ENCODE measurements at regions not wholly inside any gene's neighbourhood (a gene's known extent, or its start where the extent isn't known, plus 50 kb on each side); places are given as distances from the start of the nearest gene placed in this dataset.
A peak's percentile ranks its signal among the peaks of the same experiment; 100 is the strongest.
"Not testable (repeated sequence)": the region's sequence is repeated elsewhere in the genome, so short reads cannot be mapped to it uniquely, and the experiment has no call there.

DNA sequence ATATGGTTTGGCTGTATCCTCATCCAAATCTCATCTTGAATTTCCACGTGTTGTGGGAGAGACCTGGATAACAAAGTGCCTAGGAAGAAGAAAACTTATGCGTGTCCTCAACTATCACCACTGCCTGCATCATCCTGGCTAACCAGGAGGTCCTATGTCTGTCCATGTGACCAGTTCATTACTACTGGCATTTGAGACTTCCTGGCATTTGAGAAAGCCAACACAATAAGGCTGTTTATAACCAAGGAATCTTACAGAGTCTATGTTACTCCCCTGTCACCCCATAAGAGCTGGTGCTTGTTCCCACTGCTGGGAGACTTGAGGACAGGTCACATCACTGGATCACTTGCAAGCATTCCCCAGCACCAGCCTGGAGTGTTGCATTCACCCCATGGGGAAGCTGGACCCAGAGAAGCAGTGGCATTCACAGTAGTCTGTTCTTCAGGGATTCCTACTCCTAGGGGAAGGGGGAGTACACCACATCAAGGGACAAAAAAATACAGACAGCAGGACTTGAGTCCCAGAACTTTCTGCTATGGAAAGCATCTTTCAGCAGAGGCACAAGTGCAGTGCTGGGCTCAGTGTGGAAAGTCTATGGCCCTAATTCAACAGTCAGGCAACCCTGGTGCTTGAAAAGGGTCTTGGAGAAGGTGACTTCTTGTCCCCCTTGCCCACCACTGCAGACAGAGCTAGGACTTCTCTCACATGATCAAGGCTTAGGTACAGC lies 717.1 kb downstream of the SEMA5A start:
- DNase-seq (ENCODE audit: low read depth), result peak; percentile 33
- TF ChIP-seq, protein P1, sequence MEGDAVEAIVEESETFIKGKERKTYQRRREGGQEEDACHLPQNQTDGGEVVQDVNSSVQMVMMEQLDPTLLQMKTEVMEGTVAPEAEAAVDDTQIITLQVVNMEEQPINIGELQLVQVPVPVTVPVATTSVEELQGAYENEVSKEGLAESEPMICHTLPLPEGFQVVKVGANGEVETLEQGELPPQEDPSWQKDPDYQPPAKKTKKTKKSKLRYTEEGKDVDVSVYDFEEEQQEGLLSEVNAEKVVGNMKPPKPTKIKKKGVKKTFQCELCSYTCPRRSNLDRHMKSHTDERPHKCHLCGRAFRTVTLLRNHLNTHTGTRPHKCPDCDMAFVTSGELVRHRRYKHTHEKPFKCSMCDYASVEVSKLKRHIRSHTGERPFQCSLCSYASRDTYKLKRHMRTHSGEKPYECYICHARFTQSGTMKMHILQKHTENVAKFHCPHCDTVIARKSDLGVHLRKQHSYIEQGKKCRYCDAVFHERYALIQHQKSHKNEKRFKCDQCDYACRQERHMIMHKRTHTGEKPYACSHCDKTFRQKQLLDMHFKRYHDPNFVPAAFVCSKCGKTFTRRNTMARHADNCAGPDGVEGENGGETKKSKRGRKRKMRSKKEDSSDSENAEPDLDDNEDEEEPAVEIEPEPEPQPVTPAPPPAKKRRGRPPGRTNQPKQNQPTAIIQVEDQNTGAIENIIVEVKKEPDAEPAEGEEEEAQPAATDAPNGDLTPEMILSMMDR (IDR thresholded peaks at IDR 0.05; ENCODE audit: low read length, missing control alignments), result no peak
- H3K4me3 ChIP-seq (replicated peaks; ENCODE audit: low read depth, low read length), result no peak overlapping the region

DNA sequence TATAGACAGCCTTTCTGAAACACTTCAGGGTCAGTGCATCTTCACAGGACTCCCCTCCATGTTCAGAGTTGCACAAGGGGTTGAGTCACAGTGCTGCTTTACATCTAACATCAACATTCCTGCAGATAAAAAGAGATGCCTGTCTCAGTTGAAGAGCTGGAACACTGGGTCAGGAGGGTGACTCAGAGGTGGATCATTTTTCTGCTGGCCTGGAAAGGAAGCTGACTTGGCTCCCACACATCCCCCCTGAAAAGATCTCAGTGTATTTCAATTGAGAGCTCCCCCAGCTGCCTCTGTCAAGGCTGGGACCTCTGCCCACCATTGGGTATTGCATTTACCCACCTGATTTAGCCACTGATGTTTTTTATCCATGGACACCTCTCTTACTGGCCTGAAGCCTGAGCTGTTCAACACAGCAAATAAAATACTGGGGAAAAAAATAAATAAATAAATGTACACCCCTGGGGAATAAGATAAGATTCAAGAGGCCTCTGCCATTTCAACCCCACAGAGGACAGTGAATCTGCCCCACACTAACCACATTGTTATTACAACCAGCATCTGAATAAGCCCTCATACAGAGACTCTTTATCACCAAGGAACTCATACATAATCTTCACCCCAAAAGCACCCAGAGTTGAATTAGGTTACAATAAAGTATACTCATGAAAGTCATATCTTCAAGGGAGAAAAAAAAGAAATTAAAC lies 716.4 kb downstream of the SEMA5A start:
- peak; percentile 99 for DNase-seq (ENCODE audit: low read depth)
- TF ChIP-seq, protein P1 (IDR thresholded peaks at IDR 0.05; ENCODE audit: low read length, missing control alignments), result no peak
- H3K4me3 ChIP-seq (replicated peaks; ENCODE audit: low read depth, low read length), result no peak overlapping the region

DNA sequence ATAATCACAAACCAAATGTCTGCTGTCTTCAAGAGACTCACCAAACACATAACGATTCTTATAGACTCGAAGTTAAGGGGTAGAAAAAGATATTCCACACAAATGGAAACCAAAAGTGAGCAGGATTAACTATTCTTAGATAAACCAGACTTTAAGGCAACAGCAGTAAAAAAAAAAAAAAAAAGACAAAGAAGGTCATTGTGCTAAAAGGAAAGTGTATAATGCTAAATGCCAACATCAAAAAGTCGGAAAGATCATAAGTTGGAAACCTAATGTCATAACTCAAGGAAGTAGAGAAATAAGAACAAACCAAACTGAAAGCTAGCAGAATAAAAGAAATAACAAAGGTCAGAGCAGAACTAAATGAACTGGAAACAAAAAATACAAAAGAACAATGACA lies 714.6 kb downstream of the SEMA5A start:
- DNase-seq (ENCODE audit: low read depth), result no peak
- TF ChIP-seq, protein P1 (IDR thresholded peaks at IDR 0.05; ENCODE audit: low read length, missing control alignments), result no peak

DNA sequence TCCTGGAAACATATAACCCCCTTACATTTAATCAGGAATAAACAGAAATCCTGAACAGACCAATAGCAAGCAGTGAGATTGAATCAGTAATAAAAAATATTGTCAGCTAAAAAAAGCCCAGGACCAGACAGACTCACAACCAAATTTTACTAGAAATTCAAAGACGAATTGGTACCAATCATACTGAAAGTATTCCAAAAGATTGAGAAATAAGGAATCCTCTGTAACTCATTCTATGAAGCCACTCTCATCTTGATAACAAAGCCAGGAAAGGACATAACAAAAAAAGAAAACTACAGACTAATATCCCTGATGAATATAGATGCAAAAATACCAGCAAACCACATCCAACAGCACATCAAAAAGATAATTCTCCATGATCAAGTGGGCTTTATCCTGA lies 714.0 kb downstream of the SEMA5A start:
- TF ChIP-seq, protein P1 (IDR thresholded peaks at IDR 0.05; ENCODE audit: low read length, missing control alignments), result no peak
- H3K4me3 ChIP-seq (replicated peaks; ENCODE audit: low read depth, low read length), result no peak overlapping the region
- DNase-seq (ENCODE audit: low read depth), result peak; percentile 36

More for the DNA sequence above, 714.6 kb downstream of the SEMA5A start:
- H3K4me3 ChIP-seq (replicated peaks; ENCODE audit: low read depth, low read length), result no peak overlapping the region

DNA sequence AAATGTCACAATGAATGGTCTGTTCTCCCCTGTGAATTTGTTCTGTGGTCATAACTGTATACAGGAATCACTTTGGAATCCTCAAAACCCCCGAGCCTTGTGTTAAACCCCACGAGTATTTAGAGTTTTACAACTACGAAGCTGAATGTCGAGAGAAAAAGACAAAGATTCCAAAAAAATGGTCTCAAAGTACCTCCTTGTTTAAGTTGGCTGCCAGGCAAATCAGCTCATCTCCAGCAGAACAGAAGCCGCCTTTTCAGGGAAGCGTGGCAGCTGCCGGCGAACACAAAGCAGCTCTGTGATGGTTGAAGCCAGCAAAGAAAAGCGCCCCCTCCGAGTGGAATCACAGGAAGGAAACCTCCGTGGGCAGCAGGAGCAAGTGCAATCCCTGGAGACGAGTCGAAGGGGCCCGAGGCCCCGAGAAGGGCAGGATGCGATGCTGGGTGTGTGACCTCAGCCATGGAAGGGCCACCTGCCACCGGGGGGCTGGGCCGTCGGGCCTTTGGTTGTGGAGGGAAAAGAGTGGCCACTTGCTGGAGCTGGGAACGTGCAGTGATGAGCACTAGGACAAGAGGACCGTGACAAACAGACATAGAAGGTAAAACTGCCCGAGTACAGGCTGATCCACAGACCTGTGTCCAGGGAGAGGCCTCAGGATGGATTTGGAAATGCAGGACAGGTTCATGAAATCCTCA lies 706.4 kb downstream of the SEMA5A start:
- H3K4me3 ChIP-seq (replicated peaks; ENCODE audit: low read depth, low read length), result no peak overlapping the region
- TF ChIP-seq, protein P1 (IDR thresholded peaks at IDR 0.05; ENCODE audit: low read length, missing control alignments), result no peak

DNA sequence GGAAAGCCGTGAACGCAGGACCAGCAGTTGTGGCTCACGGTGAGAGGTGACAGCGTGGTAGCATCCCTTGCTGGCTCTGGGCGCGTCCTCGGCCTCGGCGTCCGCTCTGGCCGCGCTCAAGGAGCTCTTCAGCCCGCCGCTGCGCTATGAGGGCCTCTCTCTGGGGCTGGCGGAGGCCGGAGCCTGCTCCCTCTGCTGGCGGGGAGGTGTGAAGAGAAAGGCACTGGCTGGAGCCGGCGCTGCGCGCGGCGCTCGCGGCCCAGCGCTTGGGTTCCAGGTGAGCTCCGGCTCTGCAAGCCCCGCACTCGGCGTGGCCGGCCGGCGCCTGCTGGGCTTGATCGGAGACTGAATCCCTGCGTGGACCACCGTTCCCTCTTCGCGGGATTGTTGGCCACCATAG lies 705.6 kb downstream of the SEMA5A start:
- DNase-seq (ENCODE audit: low read depth), result no peak
- no peak overlapping the region for H3K4me3 ChIP-seq (replicated peaks; ENCODE audit: low read depth, low read length)
- TF ChIP-seq, protein P1 (IDR thresholded peaks at IDR 0.05; ENCODE audit: low read length, missing control alignments), result no peak

More for the DNA sequence above, 706.4 kb downstream of the SEMA5A start:
- no peak for DNase-seq (ENCODE audit: low read depth)

DNA sequence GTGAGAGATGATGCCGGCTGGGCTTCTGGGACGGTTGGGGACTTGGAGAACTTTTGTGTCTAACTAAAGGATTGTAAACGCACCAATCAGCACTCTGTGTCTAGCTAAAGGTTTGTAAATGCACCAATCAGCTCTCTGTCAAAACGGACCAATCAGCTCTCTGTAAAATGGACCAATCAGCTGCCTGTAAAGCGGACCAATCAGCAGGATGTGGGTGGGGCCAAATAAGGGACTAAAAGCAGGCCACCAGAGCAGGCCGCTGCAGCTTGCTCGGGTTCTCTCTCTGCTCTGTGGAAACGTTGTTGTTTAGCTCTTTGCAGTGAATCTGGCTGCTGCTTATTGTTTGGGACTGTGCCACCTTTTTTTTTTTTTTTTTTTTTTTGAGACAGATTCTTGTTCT lies 705.1 kb downstream of the SEMA5A start:
- not testable (repeated sequence) for H3K4me3 ChIP-seq (replicated peaks; ENCODE audit: low read depth, low read length); DNase-seq (ENCODE audit: low read depth)

Data from fibroblast of pulmonary artery (primary cell).